Omental fat pad (tissue), 3 donors: ENCODE measurements at regions not wholly inside any gene's neighbourhood (a gene's known extent, or its start where the extent isn't known, plus 50 kb on each side); places are given as distances from the start of the nearest gene placed in this dataset.
"Not testable (repeated sequence)": the region's sequence is repeated elsewhere in the genome, so short reads cannot be mapped to it uniquely, and the experiment has no call there.

Source experiments
- ATAC-seq: fragments of 150-250 bp; one replicate; pipeline ENCODE4 v1.9.1; 2016; ENCODE audit warnings: mild to moderate bottlenecking, moderate library complexity; ENCODE audit not compliant: low FRiP score
- DNase-seq: peaks from one replicate; pipeline ENCODE4 v3.0.0-alpha.2; 2019; ENCODE audit warnings: low spot score
- TF ChIP-seq, protein P1 (sequence below), 3 donors: fragments of 450-650 bp; IDR thresholded peaks; one replicate each; pipeline ENCODE4 v1.5.1; 2016 to 2017; ENCODE audit warnings: antibody characterized with exemption in 3 of 3, mild to moderate bottlenecking in 3 of 3, moderate library complexity in 2 of 3

- TF ChIP-seq, protein P1, sequence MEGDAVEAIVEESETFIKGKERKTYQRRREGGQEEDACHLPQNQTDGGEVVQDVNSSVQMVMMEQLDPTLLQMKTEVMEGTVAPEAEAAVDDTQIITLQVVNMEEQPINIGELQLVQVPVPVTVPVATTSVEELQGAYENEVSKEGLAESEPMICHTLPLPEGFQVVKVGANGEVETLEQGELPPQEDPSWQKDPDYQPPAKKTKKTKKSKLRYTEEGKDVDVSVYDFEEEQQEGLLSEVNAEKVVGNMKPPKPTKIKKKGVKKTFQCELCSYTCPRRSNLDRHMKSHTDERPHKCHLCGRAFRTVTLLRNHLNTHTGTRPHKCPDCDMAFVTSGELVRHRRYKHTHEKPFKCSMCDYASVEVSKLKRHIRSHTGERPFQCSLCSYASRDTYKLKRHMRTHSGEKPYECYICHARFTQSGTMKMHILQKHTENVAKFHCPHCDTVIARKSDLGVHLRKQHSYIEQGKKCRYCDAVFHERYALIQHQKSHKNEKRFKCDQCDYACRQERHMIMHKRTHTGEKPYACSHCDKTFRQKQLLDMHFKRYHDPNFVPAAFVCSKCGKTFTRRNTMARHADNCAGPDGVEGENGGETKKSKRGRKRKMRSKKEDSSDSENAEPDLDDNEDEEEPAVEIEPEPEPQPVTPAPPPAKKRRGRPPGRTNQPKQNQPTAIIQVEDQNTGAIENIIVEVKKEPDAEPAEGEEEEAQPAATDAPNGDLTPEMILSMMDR (IDR thresholded peaks at IDR 0.05), result no peak
- ATAC-seq (no peak), DNase-seq (no peak)
Measured at GRCh38 chr1:177872308-177872900, 97.5 kb downstream of the SEC16B start.

DNA sequence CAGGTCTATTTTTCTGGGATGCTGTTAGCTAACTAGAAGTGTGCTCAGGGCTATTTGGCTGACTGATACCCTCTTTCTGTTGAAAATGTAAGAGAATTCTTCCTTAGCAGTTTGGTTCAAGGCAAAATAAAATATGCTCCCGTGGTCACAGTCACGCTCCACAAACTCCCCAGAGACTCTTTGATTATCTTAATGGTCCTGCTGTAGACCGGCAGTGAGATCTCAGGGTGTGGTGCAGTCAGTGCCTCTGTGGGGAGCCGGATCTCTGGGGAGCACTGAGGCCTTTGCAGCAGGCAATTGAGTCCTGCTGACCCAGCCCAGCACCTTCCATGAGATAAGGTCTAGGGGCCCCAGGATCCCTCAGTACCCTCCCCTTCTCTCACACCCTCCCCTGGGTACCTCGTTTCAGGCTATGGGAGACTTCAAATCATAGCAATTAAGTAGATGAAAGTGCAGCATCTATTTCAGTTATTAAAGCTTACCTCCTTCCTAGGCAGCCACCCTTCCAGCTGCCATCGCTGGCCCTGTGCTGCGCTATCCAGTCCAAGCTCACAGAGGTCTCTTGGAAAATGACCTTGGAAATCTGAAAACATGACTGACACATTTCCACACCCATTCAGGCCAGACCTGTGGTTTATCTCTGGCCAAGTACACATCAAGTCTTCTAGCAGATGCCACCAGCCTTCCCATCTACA is 98.1 kb downstream of the SEC16B start:
- DNase-seq (no peak), ATAC-seq (no peak)
- TF ChIP-seq, protein P1 (IDR thresholded peaks at IDR 0.05), result no peak

GRCh38 chr1:177869586-177869985 is 100.3 kb downstream of the SEC16B start:
- ATAC-seq (no peak), DNase-seq (no peak)
- TF ChIP-seq, protein P1 (IDR thresholded peaks at IDR 0.05), result no peak

DNA sequence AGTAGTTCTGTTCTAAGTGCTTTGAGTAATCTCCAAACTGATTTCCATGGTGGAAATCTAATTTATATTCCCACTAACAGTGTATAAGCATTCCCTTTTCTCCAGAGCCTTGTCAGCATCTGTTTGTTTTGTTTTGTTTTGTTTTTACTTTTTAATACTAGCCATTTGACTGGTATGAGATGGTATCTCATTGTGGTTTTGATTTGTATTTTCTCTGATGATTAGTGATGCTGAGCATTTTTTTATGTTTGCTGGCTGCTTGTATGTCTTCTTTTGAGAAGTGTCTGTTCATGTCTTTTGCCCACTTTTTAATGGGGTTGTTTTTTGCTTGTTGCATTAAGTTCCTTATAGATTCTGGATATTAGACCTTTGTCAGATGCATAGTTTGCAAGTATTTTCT is 100.8 kb downstream of the SEC16B start:
- DNase-seq, result not testable (repeated sequence)

DNA sequence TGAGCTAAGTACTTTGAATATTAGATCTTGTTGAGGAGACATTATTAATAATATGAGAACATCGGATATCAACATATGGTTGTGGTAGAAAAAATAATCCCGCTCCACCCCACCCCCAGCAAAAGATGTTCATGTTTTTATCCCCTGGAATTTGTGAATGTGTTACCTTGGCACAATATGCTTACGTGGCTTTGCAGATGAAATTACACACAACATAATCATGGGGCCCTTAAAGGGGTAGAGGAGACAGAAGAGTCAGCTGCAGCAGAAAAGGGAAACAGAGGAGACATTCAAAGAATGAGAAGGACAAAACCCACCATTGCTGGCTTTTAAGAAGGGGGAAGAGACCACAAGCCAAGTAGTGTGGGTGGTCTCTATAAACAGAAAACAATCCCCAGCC is 104.1 kb downstream of the SEC16B start:
- TF ChIP-seq, protein P1 (IDR thresholded peaks at IDR 0.05), result no peak
- ATAC-seq, result no peak
- DNase-seq, result no peak

More for the DNA sequence above, 100.8 kb downstream of the SEC16B start:
- not testable (repeated sequence) for ATAC-seq

DNA sequence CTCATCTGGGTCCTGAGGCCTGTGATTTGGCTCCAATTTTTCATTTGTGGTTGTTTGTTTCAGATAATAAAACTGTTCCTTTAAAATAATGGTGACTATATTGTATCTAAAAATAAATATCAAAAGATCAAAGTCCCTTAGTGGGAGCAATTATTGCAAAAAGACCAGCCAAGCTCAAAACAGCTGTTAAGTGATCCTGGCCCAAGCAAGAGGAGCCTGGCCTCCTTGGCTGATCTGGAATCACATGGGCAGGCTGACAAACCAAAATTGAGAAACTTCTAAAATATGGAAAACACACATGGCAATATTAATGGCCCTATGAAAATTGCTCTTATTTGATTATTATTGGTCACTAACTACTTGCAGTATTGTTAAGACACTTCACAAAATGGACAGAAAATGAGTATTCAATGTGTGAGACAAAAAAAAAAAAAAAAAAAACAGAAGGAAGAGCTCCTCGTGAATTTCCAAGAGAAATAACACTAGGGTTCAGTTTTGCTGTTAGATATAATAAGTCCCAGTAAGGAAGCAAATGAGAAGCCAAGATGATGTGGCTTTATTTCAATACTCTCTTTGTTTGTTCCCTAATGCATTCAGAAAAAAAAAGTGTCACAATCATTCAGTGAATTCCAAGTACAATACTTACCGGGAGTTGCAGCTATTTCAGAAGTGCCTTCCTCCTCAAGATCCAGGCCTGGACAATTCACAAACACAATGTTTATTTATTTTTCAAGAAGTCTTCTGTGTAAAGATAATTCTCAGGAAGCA is 105.1 kb downstream of the SEC16B start:
- TF ChIP-seq, protein P1 (IDR thresholded peaks at IDR 0.05), result no peak
- ATAC-seq (no peak), DNase-seq (no peak)

GRCh38 chr1:177863796-177864195 is 106.1 kb downstream of the SEC16B start:
- DNase-seq (no peak), ATAC-seq (no peak)
- TF ChIP-seq, protein P1 (IDR thresholded peaks at IDR 0.05), result no peak
